HG03460 (cell line): ENCODE measurements at regions not wholly inside any gene's neighbourhood (a gene's known extent, or its start where the extent isn't known, plus 50 kb on each side); places are given as distances from the start of the nearest gene placed in this dataset.
"Not testable (repeated sequence)": the region's sequence is repeated elsewhere in the genome, so short reads cannot be mapped to it uniquely, and the experiment has no call there.

Experiments used
- ATAC-seq: cut with Tn5 transposase; IDR thresholded peaks from one replicate; pipeline ENCODE4 v1.9.1; 2021; ENCODE audit not compliant: unreplicated experiment

- ATAC-seq = no peak
These were observed 772.7 kb downstream of the PDCD6IP start for GRCh38 chr3:34570916-34571705.

- ATAC-seq = no peak
These were observed 773.3 kb downstream of the PDCD6IP start for GRCh38 chr3:34571714-34572113.

GRCh38 chr3:34575776-34576175 lies 777.3 kb downstream of the PDCD6IP start:
- no peak for ATAC-seq

- no peak for ATAC-seq
These were observed 783.6 kb downstream of the PDCD6IP start for GRCh38 chr3:34582055-34582454.

GRCh38 chr3:34583451-34583850 lies 785.0 kb downstream of the PDCD6IP start:
- no peak for ATAC-seq

- no peak for ATAC-seq
These were observed 786.5 kb downstream of the PDCD6IP start for GRCh38 chr3:34584971-34585370.

GRCh38 chr3:34599595-34599994 lies 801.2 kb downstream of the PDCD6IP start:
- ATAC-seq = no peak

- ATAC-seq = no peak
These were observed 821.6 kb downstream of the PDCD6IP start for GRCh38 chr3:34619990-34620389.

- ATAC-seq = no peak
These were observed 828.3 kb downstream of the PDCD6IP start for GRCh38 chr3:34626699-34627098.

GRCh38 chr3:34634939-34635338 lies 836.5 kb downstream of the PDCD6IP start:
- ATAC-seq = no peak

GRCh38 chr3:34635352-34635850 lies 837.0 kb downstream of the PDCD6IP start:
- no peak for ATAC-seq

GRCh38 chr3:34646911-34647460 lies 848.6 kb downstream of the PDCD6IP start:
- no peak for ATAC-seq

GRCh38 chr3:34650131-34650530 lies 851.7 kb downstream of the PDCD6IP start:
- no peak for ATAC-seq

- ATAC-seq = no peak
These were observed 870.5 kb downstream of the PDCD6IP start for GRCh38 chr3:34668915-34669314.

- ATAC-seq = no peak
These were observed 871.1 kb downstream of the PDCD6IP start for GRCh38 chr3:34669490-34669889.

- no peak for ATAC-seq
These were observed 877.1 kb downstream of the PDCD6IP start for GRCh38 chr3:34675383-34676120.

- ATAC-seq = no peak
These were observed 878.0 kb downstream of the PDCD6IP start for GRCh38 chr3:34676436-34676835.

GRCh38 chr3:34678575-34678974 lies 880.1 kb downstream of the PDCD6IP start:
- ATAC-seq = no peak

GRCh38 chr3:34679055-34679454 lies 880.6 kb downstream of the PDCD6IP start:
- not testable (repeated sequence) for ATAC-seq

GRCh38 chr3:34683851-34684250 lies 885.4 kb downstream of the PDCD6IP start:
- peak; percentile 64 for ATAC-seq

- no peak for ATAC-seq
These were observed 888.1 kb downstream of the PDCD6IP start for GRCh38 chr3:34686541-34686940.

- ATAC-seq = no peak
These were observed 889.2 kb downstream of the PDCD6IP start for GRCh38 chr3:34687671-34688070.
